GM19023 (cell line): ENCODE measurements at regions not wholly inside any gene's neighbourhood (a gene's known extent, or its start where the extent isn't known, plus 50 kb on each side); places are given as distances from the start of the nearest gene placed in this dataset.

Experiments
- ATAC-seq: cut with Tn5 transposase; IDR thresholded peaks from one replicate; pipeline ENCODE4 v1.9.1; 2021; ENCODE audit warnings: mild to moderate bottlenecking, moderate library complexity; ENCODE audit not compliant: unreplicated experiment

DNA sequence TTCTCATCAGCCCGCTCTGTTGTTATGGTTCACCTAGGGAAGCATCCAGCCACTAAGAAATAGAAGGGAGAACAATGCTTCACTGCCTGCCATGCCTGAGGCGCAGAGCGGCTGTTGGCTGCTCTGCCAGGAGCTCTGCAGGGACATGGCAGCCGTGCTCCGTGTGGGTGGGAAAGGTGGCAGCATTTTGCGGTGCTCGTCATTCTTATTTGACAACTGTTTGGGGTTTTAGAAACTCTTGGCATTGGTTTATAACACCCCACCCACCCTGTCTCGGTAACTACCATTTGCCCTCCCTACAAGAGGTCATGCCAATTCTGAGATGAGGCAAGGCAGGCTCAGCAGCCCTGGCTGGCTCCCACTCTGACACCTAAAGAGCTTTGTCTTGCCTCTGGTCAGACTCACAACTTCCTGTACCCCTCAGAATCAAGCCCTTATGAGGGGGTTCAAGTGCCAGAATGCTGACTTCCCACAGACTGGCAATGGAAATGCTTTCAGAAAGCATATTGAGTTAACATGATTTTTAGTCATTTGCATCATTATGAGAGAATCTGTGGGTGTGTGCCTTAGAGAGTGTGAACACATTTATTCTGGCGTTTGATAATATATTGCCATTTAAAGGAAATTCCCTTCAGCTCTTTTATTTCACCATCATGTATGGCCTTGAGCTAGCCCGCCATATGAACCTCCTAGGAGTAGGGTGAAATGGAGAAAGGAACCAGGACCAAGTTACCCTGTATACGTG, 288.0 kb upstream of the ANKRD55 start:
- no peak for ATAC-seq

GRCh38 chr5:56518820-56519219, 285.7 kb upstream of the ANKRD55 start:
- ATAC-seq: no peak

GRCh38 chr5:56517011-56517416, 283.9 kb upstream of the ANKRD55 start:
- no peak for ATAC-seq

DNA sequence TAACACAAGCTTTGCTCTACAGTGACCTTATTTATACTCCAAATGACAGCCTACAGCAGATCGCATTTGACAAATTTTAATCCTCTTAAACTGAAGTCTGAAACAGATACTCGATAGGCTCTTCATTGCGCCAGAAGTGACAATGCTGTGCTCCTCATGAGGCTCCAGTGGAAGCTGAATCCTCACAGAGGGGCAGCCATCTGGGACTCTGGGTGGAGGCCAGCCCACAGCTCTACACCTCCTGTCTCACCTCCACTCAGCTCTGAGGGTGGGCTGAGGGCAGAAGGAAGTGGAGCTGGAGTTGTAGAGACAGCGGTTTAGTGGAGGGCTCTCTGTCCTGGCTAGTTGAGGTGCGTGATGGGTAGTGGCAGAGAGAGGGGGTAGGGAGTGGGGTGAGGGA, 283.3 kb upstream of the ANKRD55 start:
- ATAC-seq: no peak

DNA sequence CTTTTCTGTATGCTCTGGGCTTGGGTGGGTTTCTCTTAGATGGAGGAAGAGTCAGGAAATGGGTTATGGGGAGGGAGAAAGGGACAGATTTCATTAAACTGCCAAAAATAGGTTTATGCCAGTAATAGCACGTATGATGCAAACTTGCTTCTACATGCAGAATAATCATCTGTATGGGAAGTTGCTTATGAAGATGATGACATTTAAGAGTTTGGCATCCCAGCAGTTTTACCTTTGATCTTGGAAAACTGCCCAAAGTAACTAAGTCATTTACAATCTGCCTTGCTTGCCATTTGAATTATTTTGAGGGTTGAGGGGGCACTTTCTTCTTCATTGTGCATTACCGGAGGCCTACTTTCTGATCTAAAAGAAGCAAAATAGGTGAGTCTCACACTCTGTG, 282.9 kb upstream of the ANKRD55 start:
- ATAC-seq: no peak

GRCh38 chr5:56515011-56515410, 281.9 kb upstream of the ANKRD55 start:
- ATAC-seq: no peak

DNA sequence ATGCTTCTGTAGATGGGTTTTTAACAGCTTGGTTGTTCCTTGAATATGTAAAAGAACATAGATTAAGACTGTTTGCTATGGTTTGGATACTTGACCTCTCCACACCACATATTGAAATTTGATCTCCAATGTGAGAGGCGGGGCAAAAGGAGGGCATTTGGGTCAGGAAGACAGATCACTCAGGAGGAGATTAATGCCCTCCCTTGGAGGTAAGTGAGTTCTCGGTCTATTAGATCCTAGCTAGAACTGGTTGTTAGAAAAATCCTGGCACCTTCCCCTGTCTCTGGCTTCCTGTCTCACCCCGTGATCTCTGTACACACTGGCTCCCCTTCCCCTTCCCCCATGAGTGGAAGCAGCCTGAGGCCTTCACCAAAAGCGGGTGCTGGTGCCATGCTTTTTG, 281.1 kb upstream of the ANKRD55 start:
- ATAC-seq: no peak

GRCh38 chr5:56513141-56513540, 280.0 kb upstream of the ANKRD55 start:
- no peak for ATAC-seq

- no peak for ATAC-seq
Observed at GRCh38 chr5:56512313-56512996, 279.3 kb upstream of the ANKRD55 start.

DNA sequence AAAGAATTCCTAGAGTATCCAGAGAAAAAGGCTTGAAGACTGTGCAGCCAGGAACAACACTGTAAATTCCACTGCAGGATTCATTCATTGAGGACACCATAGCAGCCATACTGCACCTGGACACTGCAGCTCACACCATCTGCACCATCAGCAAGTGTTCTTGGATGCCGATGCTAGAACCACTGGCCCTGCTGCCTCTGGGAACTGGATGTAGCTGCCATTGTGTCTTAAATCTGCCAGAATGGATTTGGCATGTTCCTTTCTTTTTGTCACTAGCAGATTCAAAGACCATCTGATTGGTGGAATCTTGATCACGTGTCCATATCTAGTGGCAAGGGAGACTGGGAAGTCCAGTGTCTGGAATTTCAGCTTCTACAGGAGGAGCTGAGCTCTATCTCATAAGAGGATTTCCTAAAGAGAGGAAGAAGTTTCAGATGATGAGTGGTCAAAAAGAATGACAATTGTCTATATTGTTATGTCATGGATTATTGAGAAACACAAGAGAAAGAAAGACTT, 278.3 kb upstream of the ANKRD55 start:
- ATAC-seq: no peak

GRCh38 chr5:56508249-56508648, 275.1 kb upstream of the ANKRD55 start:
- ATAC-seq: no peak

DNA sequence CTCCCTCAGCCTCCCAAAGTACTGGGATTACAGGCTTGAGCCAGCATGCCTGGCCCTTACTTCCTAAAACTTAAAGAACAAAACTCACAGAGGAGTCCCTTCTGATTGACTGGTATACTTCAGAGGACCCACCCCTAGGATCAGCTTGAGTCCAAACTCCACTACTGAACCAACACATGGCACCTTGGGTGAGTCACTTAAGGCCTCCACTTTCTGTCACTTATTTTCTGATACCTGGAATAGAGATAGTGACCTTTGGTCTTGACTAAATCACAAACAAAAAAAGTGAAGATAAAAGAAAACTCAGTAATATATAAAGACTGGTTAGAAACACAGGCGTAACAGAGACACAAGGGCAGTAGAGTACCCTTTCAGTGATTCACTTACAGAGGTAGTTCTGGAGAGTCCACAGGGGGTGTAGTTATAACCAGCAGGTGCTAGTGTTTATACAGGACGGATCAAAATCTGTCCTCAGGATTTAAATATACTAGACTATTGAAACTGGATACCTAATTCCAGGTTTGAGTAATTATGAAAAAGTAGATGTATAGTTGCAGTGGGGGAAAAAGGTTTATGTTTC, 274.3 kb upstream of the ANKRD55 start:
- ATAC-seq: no peak

- ATAC-seq: no peak
Observed at GRCh38 chr5:56506211-56506965, 273.3 kb upstream of the ANKRD55 start.

- ATAC-seq: no peak
Observed at GRCh38 chr5:56503929-56504328, 270.8 kb upstream of the ANKRD55 start.

- ATAC-seq: no peak
Observed at GRCh38 chr5:56501781-56502557, 268.8 kb upstream of the ANKRD55 start.

GRCh38 chr5:56499901-56500300, 266.8 kb upstream of the ANKRD55 start:
- ATAC-seq: no peak

DNA sequence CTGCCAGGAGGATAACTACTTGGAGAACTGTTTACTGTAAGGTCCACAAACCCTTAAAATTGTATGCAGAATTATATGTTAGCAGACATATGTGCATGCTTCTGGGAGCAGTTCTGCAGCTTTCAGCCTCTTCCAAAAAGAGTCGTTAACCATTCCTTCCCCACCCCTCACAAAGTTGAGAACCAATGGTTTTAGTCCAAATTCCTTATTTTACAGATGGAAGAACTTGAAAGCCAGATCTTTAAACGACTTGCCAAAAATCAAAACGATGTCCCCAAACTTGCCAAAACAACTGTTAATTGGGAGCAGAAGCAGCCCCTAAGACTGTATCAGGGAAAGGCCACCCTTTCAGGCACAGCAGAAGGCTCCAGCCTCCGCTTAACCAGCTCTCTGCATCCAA, 266.4 kb upstream of the ANKRD55 start:
- ATAC-seq: no peak

DNA sequence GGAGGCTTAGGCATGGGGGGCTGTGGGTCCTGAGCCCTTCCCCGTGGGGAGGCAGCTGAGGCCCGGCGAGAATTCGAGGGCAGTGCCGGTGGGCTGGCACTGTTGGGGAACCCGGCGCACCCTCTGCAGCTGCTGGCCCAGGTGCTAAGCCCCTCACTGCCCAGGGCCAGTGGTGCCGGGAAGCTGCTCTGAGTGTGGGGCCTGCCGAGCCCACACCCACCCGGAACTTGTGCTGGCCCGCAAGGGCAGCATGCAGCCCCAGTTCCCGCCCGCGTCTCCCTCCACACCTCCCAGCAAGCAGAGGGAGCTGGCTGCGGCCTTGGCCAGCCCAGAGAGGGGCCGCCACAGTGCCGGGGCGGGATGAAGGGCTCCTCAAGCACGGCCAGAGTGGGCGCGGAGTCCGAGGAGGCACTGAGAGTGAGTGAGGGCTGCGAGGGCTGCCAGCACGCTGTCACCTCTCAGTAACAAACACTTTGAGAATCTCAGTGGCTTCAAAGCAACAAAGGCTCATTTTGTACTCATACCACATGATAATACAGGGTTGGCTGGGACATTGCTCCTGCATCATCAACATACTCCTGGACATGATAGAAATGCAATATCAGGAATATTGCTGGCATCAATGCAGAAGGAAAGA, 265.7 kb upstream of the ANKRD55 start:
- ATAC-seq: no peak

- ATAC-seq: no peak
Observed at GRCh38 chr5:56496581-56497063, 263.5 kb upstream of the ANKRD55 start.

GRCh38 chr5:56494300-56494731, 261.2 kb upstream of the ANKRD55 start:
- no peak for ATAC-seq
